ENCODE measurements at regions not wholly inside any gene's neighbourhood (a gene's known extent, or its start where the extent isn't known, plus 50 kb on each side); places are given as distances from the start of the nearest gene placed in this dataset.

DNA sequence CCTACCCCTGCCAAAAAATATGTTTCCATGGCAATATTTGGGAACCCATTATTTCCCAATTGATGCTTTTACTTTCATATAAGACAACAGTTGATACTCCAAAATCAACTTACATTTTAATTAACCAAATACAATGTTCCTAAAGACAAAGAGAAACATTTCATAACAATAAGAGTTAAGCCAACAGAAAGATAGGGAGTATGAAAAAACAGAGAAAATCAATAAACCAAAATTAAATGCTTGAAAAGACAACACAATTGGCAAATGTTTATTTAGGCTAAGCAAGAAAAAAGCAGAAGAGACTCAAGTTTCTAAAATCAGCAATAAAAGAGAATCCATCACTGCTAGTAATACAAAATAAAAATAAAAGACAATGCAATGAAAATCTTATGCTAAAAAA, 123.1 kb upstream of the VPREB1 start:
- no peak overlapping the region for H3K4me3 ChIP-seq (ENCODE audit: low read depth in 1 of 3, low read length in 3 of 3)
- H3K27ac ChIP-seq (ENCODE audit: low read depth in 1 of 2, low read length in 2 of 2) = no peak overlapping the region
- H3K36me3 ChIP-seq (ENCODE audit: control insufficient read depth in 4 of 4, insufficient read depth in 3 of 4, low read depth in 1 of 4, low read length in 3 of 4) = no peaks in the 10 kb centered on the region
- no peak for TF ChIP-seq TAF1 (conservative IDR thresholded peaks at IDR 0.05)
- no peak for TF ChIP-seq HNF4A (conservative IDR thresholded peaks at IDR 0.05)
- TF ChIP-seq JUND (IDR thresholded peaks at IDR 0.05) = no peak
- TF ChIP-seq NR2F2 (IDR thresholded peaks at IDR 0.05) = no peak
- TF ChIP-seq, protein P1, sequence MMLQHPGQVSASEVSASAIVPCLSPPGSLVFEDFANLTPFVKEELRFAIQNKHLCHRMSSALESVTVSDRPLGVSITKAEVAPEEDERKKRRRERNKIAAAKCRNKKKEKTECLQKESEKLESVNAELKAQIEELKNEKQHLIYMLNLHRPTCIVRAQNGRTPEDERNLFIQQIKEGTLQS (IDR thresholded peaks at IDR 0.05) = no peak
- TF ChIP-seq HNF4G (IDR thresholded peaks at IDR 0.05) = no peak
- no peak for TF ChIP-seq EGR1 (IDR thresholded peaks at IDR 0.05; ENCODE audit: low read depth in 2 of 2)
- TF ChIP-seq RAD21 (IDR thresholded peaks at IDR 0.05) = no peak
- TF ChIP-seq MAX (IDR thresholded peaks at IDR 0.05) = no peak
- TF ChIP-seq RXRA (IDR thresholded peaks at IDR 0.05) = no peak
- TF ChIP-seq GABPA (IDR thresholded peaks at IDR 0.05 in 1 of 2, conservative IDR thresholded peaks at IDR 0.05 in 1 of 2) = no peak
- no peak for TF ChIP-seq ZBTB33 (IDR thresholded peaks at IDR 0.05)
- no peak for TF ChIP-seq YY1 (IDR thresholded peaks at IDR 0.05)
- TF ChIP-seq, protein P2, sequence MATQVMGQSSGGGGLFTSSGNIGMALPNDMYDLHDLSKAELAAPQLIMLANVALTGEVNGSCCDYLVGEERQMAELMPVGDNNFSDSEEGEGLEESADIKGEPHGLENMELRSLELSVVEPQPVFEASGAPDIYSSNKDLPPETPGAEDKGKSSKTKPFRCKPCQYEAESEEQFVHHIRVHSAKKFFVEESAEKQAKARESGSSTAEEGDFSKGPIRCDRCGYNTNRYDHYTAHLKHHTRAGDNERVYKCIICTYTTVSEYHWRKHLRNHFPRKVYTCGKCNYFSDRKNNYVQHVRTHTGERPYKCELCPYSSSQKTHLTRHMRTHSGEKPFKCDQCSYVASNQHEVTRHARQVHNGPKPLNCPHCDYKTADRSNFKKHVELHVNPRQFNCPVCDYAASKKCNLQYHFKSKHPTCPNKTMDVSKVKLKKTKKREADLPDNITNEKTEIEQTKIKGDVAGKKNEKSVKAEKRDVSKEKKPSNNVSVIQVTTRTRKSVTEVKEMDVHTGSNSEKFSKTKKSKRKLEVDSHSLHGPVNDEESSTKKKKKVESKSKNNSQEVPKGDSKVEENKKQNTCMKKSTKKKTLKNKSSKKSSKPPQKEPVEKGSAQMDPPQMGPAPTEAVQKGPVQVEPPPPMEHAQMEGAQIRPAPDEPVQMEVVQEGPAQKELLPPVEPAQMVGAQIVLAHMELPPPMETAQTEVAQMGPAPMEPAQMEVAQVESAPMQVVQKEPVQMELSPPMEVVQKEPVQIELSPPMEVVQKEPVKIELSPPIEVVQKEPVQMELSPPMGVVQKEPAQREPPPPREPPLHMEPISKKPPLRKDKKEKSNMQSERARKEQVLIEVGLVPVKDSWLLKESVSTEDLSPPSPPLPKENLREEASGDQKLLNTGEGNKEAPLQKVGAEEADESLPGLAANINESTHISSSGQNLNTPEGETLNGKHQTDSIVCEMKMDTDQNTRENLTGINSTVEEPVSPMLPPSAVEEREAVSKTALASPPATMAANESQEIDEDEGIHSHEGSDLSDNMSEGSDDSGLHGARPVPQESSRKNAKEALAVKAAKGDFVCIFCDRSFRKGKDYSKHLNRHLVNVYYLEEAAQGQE (IDR thresholded peaks at IDR 0.05) = no peak
- TF ChIP-seq FOXA2 (IDR thresholded peaks at IDR 0.05) = no peak
- TF ChIP-seq SP1 (IDR thresholded peaks at IDR 0.05) = no peak
- TF ChIP-seq FOXA1 (IDR thresholded peaks at IDR 0.05) = no peak
- H3K27me3 ChIP-seq (ENCODE audit: control insufficient read depth in 4 of 4, insufficient read depth in 4 of 4, low read length in 3 of 4) = no peaks in the 10 kb centered on the region
- no peaks in the 10 kb centered on the region for H3K4me1 ChIP-seq (ENCODE audit: control insufficient read depth in 4 of 4, insufficient read depth in 4 of 4, low read length in 3 of 4)
- no peak overlapping the region for H3K9ac ChIP-seq (ENCODE audit: low read depth in 1 of 2, low read length in 2 of 2)
- no peak for DNase-seq (ENCODE audit: low spot score)
- H3K9me3 ChIP-seq (ENCODE audit: control insufficient read depth in 4 of 4, low read length in 3 of 4) = no peaks in the 10 kb centered on the region

GRCh38 chr22:22120160-22120559, 124.4 kb upstream of the VPREB1 start:
- H3K4me1 ChIP-seq (ENCODE audit: control insufficient read depth in 4 of 4, insufficient read depth in 4 of 4, low read length in 3 of 4) = no peaks in the 10 kb centered on the region
- no peaks in the 10 kb centered on the region for H3K27me3 ChIP-seq (ENCODE audit: control insufficient read depth in 4 of 4, insufficient read depth in 4 of 4, low read length in 3 of 4)
- 79% methylated on average over 3 of the region's 3 CpGs for WGBS
- no peak for TF ChIP-seq ZBTB33 (IDR thresholded peaks at IDR 0.05)
- no peak for TF ChIP-seq HNF4A (conservative IDR thresholded peaks at IDR 0.05)
- no peak for TF ChIP-seq FOXA1 (IDR thresholded peaks at IDR 0.05)
- TF ChIP-seq HNF4G (IDR thresholded peaks at IDR 0.05) = no peak
- TF ChIP-seq RAD21 (IDR thresholded peaks at IDR 0.05) = no peak
- no peak for TF ChIP-seq JUND (IDR thresholded peaks at IDR 0.05)
- no peak for TF ChIP-seq GABPA (IDR thresholded peaks at IDR 0.05 in 1 of 2, conservative IDR thresholded peaks at IDR 0.05 in 1 of 2)
- TF ChIP-seq SP1 (IDR thresholded peaks at IDR 0.05) = no peak
- no peak for TF ChIP-seq TAF1 (conservative IDR thresholded peaks at IDR 0.05)
- no peak for TF ChIP-seq CTCF (IDR thresholded peaks at IDR 0.05; ENCODE audit: low read depth, low read length, missing input control)
- TF ChIP-seq, protein P1 (IDR thresholded peaks at IDR 0.05) = no peak
- TF ChIP-seq EGR1 (IDR thresholded peaks at IDR 0.05; ENCODE audit: low read depth in 2 of 2) = no peak
- TF ChIP-seq FOXA2 (IDR thresholded peaks at IDR 0.05) = no peak
- TF ChIP-seq YY1 (IDR thresholded peaks at IDR 0.05) = no peak
- TF ChIP-seq MAX (IDR thresholded peaks at IDR 0.05) = no peak

More at GRCh38 chr22:22120160-22120559, 124.4 kb upstream of the VPREB1 start:
- H3K9ac ChIP-seq (ENCODE audit: low read depth in 1 of 2, low read length in 2 of 2) = no peak overlapping the region
- H3K27ac ChIP-seq (ENCODE audit: low read depth in 1 of 2, low read length in 2 of 2) = no peak overlapping the region
- no peaks in the 10 kb centered on the region for H3K9me3 ChIP-seq (ENCODE audit: control insufficient read depth in 4 of 4, low read length in 3 of 4)
- H3K4me3 ChIP-seq (ENCODE audit: low read depth in 1 of 3, low read length in 3 of 3) = no peak overlapping the region
- H3K36me3 ChIP-seq (ENCODE audit: control insufficient read depth in 4 of 4, insufficient read depth in 3 of 4, low read depth in 1 of 4, low read length in 3 of 4) = no peaks in the 10 kb centered on the region
- DNase-seq (ENCODE audit: low spot score) = no peak
